IPS-18a (cell line): ENCODE measurements at regions not wholly inside any gene's neighbourhood (a gene's known extent, or its start where the extent isn't known, plus 50 kb on each side); places are given as distances from the start of the nearest gene placed in this dataset.

Source experiments
- H3K27ac ChIP-seq: one replicate; pipeline ENCODE4 v1.5.1; 2013; ENCODE audit warnings: low read length
- H3K27me3 ChIP-seq: one replicate; pipeline ENCODE4 v1.6.1; 2013; ENCODE audit warnings: mild to moderate bottlenecking, low read length; ENCODE audit not compliant: control insufficient read depth, insufficient read depth
- H3K36me3 ChIP-seq: one replicate; pipeline ENCODE4 v1.6.1; 2013; ENCODE audit warnings: low read depth, low read length; ENCODE audit not compliant: control insufficient read depth
- H3K4me1 ChIP-seq: one replicate; pipeline ENCODE4 v1.6.1; 2013; ENCODE audit warnings: low read depth, low read length; ENCODE audit not compliant: control insufficient read depth
- H3K4me3 ChIP-seq: one replicate; pipeline ENCODE4 v1.5.1; 2013; ENCODE audit warnings: low read length
- H3K9ac ChIP-seq: one replicate; pipeline ENCODE4 v1.6.1; 2013; ENCODE audit warnings: mild to moderate bottlenecking, low read length, moderate library complexity
- H3K9me3 ChIP-seq: one replicate; pipeline ENCODE4 v1.6.1; 2013; ENCODE audit warnings: low read depth, low read length; ENCODE audit not compliant: control insufficient read depth

DNA sequence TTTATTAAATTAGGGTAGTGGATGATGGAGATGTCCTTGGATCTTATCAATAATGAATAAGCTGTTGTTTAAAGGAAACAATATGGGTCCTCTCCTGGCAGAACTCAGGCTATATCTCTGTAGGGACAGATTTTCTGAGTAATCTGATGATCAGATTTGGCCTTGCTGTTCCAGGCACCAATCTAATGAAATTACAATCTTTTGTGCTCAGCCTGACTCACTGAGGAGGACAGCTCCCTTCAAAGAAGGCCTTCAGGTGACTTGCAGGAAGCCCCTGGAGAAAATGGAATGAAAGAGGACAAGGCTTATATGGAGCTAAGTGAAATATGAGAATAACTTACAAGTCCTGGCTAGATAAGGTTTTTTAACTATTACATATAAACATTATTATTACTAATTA is 486.4 kb upstream of the SORCS1 start:
- Histone ChIP-seq H3K36me3 (no peaks in the 10 kb centered on the region), H3K4me1 (no peaks in the 10 kb centered on the region), H3K4me3 (no peak overlapping the region), H3K9ac (no peak overlapping the region), H3K27ac (no peak overlapping the region), H3K9me3 (no peaks in the 10 kb centered on the region), H3K27me3 (no peaks in the 10 kb centered on the region)

GRCh38 chr10:107649249-107649648 is 484.7 kb upstream of the SORCS1 start:
- Histone ChIP-seq H3K27ac (no peak overlapping the region), H3K4me3 (no peak overlapping the region), H3K4me1 (no peaks in the 10 kb centered on the region), H3K9ac (no peak overlapping the region), H3K27me3 (no peaks in the 10 kb centered on the region), H3K9me3 (no peaks in the 10 kb centered on the region), H3K36me3 (no peaks in the 10 kb centered on the region)

GRCh38 chr10:107647462-107647861 is 483.0 kb upstream of the SORCS1 start:
- Histone ChIP-seq H3K9me3 (no peaks in the 10 kb centered on the region), H3K27me3 (no peaks in the 10 kb centered on the region), H3K27ac (no peak overlapping the region), H3K4me1 (no peaks in the 10 kb centered on the region), H3K36me3 (no peaks in the 10 kb centered on the region), H3K9ac (no peak overlapping the region), H3K4me3 (no peak overlapping the region)

DNA sequence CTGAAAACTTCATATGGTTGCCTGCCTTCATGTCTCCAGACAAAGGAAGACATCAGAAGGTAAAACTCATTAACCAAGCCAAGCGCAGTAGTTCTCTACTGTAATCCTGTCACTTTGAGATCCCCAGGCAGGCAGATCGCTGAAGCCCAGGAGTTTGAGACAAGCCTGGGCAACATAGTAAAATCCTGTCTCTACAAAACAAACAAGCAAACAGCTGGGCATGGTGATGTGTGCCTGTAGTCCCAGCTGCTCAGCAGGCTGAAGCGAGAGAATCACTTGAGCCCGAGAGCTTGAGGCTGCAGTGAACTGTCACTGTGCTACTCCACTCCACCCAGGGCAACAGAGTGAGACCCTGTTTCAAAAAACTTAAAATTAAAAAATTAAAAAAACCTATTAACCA is 467.4 kb upstream of the SORCS1 start:
- no peak overlapping the region for H3K27ac ChIP-seq
- H3K4me1 ChIP-seq = no peaks in the 10 kb centered on the region
- H3K9me3 ChIP-seq = no peaks in the 10 kb centered on the region
- H3K27me3 ChIP-seq = no peaks in the 10 kb centered on the region
- no peaks in the 10 kb centered on the region for H3K36me3 ChIP-seq
- no peak overlapping the region for H3K9ac ChIP-seq
- no peak overlapping the region for H3K4me3 ChIP-seq

- Histone ChIP-seq H3K4me1 (no peaks in the 10 kb centered on the region), H3K9me3 (no peaks in the 10 kb centered on the region), H3K9ac (no peak overlapping the region), H3K27ac (no peak overlapping the region), H3K4me3 (no peak overlapping the region), H3K36me3 (no peaks in the 10 kb centered on the region), H3K27me3 (no peaks in the 10 kb centered on the region)
Measured at GRCh38 chr10:107626862-107627261, 462.4 kb upstream of the SORCS1 start.

DNA sequence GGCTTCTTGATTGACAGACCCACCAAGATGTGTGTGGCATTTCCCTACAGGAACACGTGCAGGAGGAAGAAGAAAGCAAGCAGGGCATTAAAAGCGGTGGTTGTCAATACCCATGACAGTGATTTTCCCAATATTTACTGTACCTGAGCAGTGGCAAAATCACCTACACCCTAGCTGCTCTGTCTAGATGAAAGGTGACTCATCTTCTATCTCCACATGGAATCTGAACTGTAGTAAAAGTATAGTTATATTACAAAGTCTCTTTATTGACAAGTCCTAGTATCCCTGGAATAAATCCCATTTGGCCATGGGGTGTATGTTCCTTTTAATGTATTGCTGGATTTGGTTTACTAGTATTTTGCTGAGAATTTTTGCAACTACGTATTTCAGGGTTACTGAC is 458.8 kb upstream of the SORCS1 start:
- Histone ChIP-seq H3K4me3 (no peak overlapping the region), H3K9me3 (no peaks in the 10 kb centered on the region)

DNA sequence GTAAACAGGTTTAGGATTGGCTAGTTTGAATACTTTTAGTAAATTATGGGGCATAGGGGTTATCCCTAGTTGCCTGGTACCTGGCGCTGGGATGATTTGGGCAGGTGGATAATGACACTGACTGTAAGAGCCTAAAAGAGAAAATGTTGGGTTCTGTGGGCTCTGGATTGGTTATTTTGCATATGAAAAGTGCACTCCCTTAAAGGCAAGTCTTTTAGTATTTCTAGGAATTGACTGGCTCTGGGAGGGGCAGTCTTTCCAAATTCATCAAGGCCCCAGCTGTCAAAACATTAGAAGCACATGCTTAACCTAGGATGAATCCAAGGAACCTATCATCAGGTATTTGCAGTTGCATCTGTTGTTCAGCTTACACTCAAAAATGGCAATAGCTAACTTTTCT is 454.6 kb upstream of the SORCS1 start:
- peaks cover 5% of the 10 kb centered on the region for H3K4me1 ChIP-seq
- H3K27ac ChIP-seq = no peak overlapping the region
- no peak overlapping the region for H3K9ac ChIP-seq
- no peaks in the 10 kb centered on the region for H3K27me3 ChIP-seq
- no peaks in the 10 kb centered on the region for H3K36me3 ChIP-seq
- no peaks in the 10 kb centered on the region for H3K9me3 ChIP-seq
- no peak overlapping the region for H3K4me3 ChIP-seq

More for the DNA sequence above, 458.8 kb upstream of the SORCS1 start:
- Histone ChIP-seq H3K4me1 (peaks cover 5% of the 10 kb centered on the region), H3K9ac (no peak overlapping the region), H3K27me3 (no peaks in the 10 kb centered on the region), H3K27ac (no peak overlapping the region), H3K36me3 (no peaks in the 10 kb centered on the region)

- Histone ChIP-seq H3K36me3 (no peaks in the 10 kb centered on the region), H3K9me3 (no peaks in the 10 kb centered on the region), H3K27ac (no peak overlapping the region), H3K4me1 (peaks cover 5% of the 10 kb centered on the region), H3K9ac (no peak overlapping the region), H3K4me3 (no peak overlapping the region), H3K27me3 (no peaks in the 10 kb centered on the region)
Measured at GRCh38 chr10:107618504-107618994, 454.0 kb upstream of the SORCS1 start.

- Histone ChIP-seq H3K27me3 (no peaks in the 10 kb centered on the region), H3K4me3 (no peak overlapping the region), H3K36me3 (no peaks in the 10 kb centered on the region), H3K9me3 (no peaks in the 10 kb centered on the region), H3K27ac (no peak overlapping the region), H3K4me1 (peaks cover 5% of the 10 kb centered on the region), H3K9ac (no peak overlapping the region)
Measured at GRCh38 chr10:107616463-107617410, 452.2 kb upstream of the SORCS1 start.

GRCh38 chr10:107616031-107616430 is 451.5 kb upstream of the SORCS1 start:
- Histone ChIP-seq H3K4me3 (no peak overlapping the region), H3K27ac (no peak overlapping the region), H3K4me1 (peaks cover 5% of the 10 kb centered on the region), H3K9ac (no peak overlapping the region), H3K36me3 (no peaks in the 10 kb centered on the region), H3K27me3 (no peaks in the 10 kb centered on the region), H3K9me3 (no peaks in the 10 kb centered on the region)

DNA sequence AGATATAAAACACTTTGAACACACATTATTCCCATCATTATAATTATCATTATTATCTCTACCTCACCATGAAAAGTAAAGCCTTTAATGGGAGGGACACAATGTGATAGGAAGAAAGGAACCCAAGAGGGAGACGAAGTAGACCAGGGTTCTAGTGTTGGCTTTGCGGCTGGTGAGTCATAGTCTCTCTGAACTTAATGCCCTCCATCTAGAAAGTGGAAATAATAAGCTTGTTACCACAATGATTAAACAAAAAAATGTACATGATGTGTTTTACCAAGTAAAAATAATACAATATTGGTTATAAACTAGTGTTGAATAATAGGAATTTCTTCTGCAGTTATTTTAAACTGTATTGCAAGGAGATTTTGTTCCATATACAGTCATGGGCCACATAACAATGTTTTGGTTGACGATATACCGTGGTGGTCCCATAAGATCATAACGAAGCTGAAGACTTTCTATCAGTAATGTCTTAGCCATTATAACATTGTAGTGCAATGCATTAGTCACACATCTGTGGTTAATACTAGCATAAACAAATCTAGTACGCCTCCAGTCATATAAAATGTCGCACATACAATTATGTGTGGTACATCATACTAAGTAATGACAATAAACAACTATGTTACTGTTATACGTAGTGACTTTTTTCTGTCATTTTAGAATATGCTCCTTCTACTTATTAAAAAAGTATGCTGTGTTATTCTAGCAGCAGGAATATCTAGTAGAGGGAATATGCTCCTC is 450.6 kb upstream of the SORCS1 start:
- no peaks in the 10 kb centered on the region for H3K36me3 ChIP-seq
- no peak overlapping the region for H3K4me3 ChIP-seq
- H3K27me3 ChIP-seq = no peaks in the 10 kb centered on the region
- peaks cover 5% of the 10 kb centered on the region for H3K4me1 ChIP-seq
- H3K9me3 ChIP-seq = no peaks in the 10 kb centered on the region
- no peak overlapping the region for H3K9ac ChIP-seq
- H3K27ac ChIP-seq = no peak overlapping the region
